ENCODE measurements at regions not wholly inside any gene's neighbourhood (a gene's known extent, or its start where the extent isn't known, plus 50 kb on each side); places are given as distances from the start of the nearest gene placed in this dataset.

DNA sequence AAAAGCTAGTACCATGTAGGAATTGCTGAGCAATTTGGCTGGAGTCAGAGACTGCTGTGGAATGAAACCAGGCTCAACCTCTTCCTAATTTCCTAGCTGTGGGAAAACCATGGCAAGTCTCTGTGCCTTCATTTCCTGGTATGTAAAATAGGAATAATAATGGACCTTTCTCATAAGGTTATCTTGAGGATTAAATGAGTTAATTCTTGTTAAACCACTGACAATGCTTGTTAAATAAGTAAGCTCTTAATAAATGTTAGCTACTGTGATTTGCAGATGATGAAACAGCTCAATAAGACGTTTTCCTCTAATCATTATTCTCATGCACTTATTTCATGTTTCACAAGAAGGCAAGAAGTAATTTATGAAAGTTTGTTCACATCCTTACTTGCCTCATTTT lies 346.7 kb downstream of the RND3 start:
- DNase-seq (ENCODE audit: low spot score) (no peak), FAIRE-seq (no peak)

DNA sequence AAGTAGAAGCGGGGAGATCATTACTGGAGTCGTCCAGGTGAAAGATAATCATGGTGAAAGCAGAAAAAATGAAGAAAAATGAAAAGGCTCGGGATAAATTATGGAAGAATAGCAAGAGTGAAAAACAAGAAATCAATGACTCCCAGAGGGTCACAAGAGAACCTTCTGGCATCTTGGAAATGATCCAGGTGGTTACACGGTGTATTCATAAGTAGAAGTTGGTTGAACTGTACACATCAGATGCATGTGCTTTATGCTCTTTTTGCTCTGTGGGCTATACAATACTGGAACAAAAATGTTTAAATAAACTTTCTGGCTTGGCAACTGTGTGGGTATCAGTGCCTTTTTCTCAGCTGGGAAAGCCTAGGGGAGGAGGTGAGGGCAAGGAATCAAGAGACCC lies 348.9 kb downstream of the RND3 start:
- FAIRE-seq = no peak

DNA sequence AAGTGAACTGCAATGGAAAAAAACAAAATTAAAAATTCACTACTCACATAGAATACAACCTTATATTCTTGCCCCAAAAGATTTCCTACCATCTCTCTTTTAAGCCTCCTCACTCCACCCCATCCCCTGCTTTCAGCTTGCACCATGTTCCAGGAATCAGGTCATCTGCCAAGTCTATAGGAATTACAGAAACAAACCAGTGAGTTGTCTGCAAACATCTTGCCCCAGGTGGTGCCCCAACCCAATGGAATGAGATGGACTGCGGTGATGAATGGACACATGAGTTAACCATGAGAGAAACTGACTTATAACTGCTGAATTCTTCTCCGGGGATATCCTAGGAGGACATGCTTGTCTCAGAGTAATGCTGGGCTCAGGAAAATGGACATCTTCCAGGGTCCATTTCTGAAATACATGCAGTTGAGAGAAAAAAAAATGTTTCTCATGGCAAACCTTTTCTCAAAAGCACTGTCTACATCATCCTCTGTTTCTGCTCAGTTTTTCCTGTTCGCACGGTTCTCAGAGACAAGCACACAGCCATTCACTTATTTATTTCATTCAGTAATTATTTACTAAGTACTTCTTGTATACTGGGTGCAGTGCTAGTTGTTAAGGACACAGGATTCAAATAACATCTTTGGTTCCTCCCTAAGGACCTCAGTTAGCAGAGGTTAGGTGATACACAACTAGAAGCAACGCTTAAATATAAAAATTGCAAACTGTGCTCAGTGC lies 350.0 kb downstream of the RND3 start:
- no peak for DNase-seq (ENCODE audit: low spot score)
- FAIRE-seq = no peak

More for the DNA sequence above, 348.9 kb downstream of the RND3 start:
- DNase-seq (ENCODE audit: low spot score) = no peak

DNA sequence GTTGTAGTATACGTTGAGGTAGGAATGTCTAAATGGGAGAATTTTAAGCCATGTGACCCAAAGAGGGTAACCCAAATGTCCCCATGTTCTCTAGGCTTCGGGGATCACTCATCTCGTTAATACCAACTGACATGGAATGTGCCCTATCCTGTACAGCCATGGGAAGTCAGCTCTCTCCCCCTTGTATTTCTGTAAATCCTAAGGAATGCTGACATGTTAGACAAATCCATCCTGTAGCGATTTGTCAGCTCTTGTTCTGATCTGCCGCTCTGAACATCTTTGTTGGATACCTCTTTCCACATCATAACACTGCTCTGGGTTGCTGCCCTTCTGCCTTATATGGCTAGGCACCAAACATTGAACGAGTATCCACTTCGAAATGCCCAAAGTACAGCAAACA lies 350.6 kb downstream of the RND3 start:
- FAIRE-seq (no peak), DNase-seq (ENCODE audit: low spot score) (no peak)

DNA sequence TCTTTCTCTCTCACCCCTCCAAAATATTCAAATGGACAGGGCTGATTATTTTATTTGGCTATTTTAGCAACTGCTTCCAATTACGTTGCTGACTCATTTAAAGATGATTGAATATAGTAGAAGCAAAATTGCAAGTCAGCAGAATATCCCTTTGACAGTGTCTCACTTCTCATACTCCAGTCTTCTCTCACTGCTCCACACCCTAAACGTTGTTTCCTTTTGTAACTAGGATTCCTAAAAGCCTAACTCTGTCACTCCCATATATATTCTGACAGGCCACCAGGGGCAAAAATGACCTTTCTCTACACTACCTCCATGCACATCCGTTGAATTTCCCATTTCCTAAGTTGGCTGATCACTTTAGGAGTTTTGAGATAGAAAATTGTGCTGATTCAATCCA lies 351.1 kb downstream of the RND3 start:
- no peak for FAIRE-seq
- no peak for DNase-seq (ENCODE audit: low spot score)

DNA sequence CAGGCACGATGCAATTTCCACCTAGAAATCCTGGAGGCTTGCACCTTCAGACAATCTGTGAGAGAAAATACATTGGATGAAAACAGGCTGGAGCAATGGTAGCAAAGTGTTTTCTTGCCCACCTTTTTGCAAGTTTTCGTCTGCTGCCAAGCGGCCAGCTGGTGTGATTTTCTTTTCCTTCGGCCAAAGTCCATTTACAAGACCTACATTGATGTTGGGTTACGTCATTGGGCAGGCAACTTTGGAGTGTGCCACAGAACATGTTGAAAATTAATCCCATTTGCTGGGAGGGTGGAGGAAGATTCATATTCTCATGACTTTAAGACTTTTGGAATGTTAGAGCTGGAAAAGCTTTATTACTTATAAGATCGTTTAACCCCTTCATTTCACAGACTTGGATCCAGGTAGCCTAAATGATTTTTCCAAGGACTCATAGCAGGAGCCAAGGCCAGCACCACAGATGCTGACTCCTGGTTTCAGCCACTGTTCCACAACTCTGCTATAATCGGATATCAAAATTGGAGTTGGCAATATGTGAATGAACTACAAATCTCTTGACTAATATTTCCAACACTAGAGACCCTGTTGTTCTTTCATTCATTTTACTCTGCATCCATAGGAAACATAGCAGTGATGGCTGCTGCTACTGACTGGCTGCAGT lies 352.1 kb downstream of the RND3 start:
- FAIRE-seq = peak; percentile 86
- peak; percentile 82 for DNase-seq (ENCODE audit: low spot score)

DNA sequence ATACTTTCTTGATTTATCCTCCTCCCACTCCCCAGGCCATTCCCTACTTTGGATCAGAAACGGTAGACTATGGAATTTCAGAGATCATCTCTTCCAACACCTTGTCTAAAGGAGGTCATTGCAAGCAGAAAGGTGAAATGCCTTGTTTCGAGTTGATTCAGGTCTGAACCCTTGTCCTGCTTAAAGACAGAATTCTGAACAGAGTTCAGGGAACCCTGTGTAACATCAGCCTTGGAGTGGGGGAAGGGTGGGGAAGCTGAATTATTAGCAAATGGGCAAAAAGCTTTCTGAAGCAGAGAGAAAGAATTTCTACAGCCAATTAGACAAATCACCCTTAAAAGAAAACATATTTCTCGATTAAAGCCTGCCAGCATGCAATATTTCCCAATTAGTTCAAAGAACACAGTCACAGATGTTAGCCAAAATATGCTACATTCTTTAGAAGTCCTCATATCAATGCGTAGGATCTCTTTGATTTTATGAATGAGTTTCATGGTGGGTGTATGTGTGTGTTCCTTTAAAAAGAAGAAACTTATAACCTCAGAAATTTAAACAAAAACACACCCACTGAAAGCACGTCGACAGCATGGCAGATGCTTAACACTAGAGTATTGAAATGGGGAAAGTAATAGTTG lies 353.1 kb downstream of the RND3 start:
- FAIRE-seq (no peak), DNase-seq (ENCODE audit: low spot score) (no peak)

DNA sequence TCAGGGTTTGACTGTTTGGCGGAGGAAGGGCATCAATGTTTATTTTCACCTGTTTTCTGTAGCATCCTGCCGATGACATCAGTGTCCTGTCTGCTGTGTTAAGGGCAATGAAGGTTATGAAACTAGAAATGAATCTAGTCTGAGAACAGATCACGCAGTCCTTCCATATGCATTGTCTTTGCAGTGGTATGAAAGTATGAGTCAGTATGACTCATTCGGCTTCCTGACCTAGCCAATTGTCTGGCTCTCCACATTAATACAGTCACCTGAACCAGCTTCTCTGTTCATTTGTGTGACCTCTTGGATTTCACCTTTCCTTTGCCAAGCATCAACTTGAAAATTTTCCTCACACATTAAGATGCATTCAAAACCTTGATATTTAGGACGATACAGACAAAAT lies 353.8 kb downstream of the RND3 start:
- peak; percentile 100 for DNase-seq (ENCODE audit: low spot score)
- FAIRE-seq = peak; percentile 98

DNA sequence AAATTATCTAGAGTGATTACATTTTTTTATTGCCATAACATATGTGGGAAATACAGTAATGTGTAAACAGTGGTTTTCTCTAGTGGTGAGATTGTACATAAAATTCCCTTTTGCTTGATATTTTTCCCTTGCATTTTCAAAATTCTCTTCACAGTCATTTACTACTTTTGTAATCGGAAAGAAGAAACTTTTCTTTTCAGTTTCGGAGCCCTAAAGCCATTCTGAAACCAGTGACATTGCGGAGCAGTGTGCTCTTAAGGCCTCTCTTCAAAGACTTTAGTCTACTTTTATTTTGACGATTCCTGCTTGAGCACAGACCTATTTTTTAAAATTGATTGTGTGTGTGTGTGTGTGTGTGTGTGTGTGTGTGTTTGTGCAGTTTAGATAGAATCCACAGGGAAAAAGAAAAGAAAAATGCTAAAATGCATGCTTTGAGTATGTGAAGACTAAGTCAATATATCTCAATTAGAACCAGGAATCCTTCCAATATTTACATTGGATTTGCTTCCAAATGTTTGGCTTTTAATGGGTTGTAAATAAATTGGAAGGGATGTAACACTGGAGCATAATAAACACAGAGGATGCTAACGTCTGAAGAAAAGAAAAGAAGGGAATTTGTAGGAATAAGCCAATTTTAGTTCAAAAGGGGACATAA lies 357.4 kb downstream of the RND3 start:
- FAIRE-seq = no peak
- DNase-seq (ENCODE audit: low spot score) = no peak

DNA sequence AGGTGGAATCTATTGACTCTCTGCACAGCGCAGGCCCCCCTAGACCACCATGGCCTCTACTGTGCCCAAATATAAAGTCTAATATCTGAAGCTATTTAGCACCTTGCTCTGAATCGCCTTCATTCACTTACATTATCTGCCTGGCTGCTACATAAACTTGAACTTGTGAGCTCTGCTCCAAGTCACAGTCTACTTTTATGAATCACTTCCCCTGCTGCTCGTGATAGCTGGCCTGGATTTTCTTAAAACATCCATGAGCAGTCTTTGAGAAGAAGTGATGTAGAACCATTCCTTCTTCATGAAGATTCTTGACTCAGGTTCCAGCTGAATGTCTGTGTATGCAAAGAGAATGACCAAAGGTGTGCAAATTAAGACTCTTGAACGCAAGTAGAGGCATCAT lies 359.5 kb downstream of the RND3 start:
- DNase-seq (ENCODE audit: low spot score) (peak; percentile 63), FAIRE-seq (peak; percentile 70)

DNA sequence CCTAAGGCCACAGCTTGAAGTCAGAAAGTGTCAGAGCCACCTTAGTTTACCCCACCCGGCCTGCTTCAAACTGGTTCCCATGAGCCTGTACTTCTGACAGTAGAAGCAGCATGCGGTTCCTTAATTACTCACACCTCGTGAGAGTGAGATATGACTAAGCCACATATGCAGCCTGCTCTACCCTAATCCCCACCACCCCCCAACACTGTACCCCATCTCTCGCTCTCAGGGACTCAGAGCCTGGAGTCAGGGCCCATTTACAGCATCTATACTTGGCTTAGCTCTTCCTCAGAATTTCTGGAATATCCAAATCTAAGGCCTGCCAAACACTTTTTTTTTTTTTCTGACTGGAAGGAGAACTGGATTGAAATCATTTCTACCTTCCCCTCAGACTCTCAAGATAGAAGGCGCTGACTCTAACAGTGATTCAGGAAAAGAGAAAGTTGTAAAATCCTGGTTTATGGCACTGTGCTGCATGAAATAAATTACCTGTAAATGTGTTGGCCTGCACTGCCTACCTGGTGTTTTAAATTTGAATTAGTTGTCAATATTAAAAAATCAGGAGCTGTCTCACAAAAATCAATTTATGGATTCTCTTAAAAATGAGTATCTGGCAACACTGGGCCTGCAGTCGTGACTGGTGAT lies 360.0 kb downstream of the RND3 start:
- FAIRE-seq (no peak), DNase-seq (ENCODE audit: low spot score) (no peak)

DNA sequence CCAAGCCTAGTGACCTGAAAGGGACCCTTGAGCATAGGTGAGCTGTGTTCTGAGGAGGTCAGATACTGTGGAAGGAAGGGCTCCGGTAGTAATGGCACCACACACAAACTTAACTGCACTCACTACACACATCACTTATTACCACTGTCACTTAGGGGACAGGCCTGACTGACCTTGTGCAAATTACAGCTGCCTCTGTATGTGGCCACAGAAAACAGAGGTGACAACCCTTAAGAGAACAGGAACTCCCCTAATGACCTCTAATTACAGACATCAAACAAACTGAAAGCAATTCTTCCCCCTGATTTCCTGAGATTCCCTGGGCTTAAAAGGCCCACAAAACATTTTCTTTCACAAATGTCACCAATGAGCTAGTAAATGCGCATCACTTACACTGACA lies 360.6 kb downstream of the RND3 start:
- no peak for DNase-seq (ENCODE audit: low spot score)
- FAIRE-seq = no peak

DNA sequence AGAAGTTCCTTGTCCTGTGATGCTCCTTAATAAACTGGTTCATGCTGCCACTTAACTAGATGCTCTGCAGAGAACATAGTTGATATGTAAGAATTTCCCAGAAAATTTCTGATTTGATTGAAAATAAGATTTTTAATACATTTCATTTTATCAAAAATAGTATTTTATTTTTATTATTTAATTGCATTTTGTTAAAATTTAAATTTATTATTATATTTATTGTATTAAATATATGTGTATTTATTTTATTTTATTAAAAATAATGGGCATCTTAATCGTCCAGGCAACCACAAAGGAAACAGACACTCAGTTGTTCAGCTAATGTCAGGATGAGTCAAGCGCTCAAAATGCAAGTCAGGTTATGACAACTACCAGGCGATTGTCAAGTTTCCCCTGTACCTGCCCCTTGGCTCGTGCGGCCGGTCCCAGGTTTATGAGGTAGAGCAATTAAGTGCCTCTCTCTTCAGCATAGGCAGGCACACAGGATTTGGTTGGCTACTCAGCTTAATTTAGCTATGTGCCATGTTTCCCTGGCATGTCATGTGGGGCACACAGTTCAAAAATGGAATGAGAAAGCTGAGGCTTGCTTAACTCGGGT lies 361.2 kb downstream of the RND3 start:
- peak; percentile 93 for DNase-seq (ENCODE audit: low spot score)
- FAIRE-seq = no peak

DNA sequence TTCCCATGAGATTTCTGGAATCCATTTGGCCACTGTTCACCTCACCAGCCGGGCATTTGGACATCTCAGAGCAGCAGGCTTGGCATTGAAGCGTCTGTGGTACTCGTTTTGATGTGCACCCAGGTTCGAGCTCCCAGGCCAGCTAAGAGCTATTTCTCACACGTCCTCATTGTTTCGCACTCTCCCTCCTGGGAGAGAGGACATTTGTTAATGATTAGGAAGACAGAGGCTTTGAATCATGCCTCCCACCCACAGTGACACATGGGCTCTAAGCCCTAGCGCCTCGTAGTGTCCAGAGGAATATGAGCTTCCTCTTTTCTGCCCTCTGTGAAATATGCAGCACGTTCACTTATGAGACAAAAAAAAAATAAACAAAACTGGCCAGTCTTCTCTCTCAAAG lies 361.8 kb downstream of the RND3 start:
- DNase-seq (ENCODE audit: low spot score) = peak; percentile 97

DNA sequence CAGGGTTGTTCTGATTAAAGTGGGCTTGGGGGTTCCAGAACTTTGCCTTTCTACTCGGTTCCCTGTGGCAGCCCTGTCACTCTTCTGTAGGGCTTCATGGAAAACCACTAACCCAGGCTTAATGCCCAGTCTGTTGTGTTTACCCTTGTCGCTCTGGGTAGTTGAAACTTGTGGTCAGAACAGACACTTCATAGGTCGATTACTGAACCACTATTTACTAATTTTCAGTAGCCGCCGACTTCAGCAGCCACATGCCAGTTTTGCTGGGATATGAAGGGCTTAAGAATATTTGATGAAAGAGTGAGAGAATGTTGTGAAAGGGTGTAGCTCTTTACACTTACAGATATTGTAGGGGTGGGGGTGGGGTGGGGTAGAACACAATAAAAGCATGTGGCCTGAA lies 362.3 kb downstream of the RND3 start:
- FAIRE-seq (peak; percentile 60), DNase-seq (ENCODE audit: low spot score) (peak; percentile 75)

More for the DNA sequence above, 361.8 kb downstream of the RND3 start:
- FAIRE-seq = peak; percentile 96

DNA sequence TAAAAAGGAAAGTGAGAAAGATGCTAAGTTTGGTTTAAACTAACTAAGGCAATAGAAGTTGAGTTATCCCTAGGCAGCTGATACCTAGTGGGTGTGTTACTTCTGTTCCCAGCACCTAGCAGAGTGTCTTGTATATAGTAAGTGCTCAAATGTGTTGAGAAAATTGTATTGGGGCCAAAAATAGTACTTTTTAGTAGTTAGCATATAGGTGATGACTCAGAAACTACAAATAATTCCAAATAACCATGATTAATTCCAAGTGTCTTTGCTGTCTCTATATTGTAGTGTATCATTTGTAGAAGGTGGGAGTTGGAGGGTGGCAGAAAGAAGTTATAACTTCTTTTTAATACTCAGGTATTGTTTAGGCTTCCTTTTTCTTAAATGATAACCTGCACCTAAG lies 362.7 kb downstream of the RND3 start:
- DNase-seq (ENCODE audit: low spot score) = no peak
- no peak for FAIRE-seq

DNA sequence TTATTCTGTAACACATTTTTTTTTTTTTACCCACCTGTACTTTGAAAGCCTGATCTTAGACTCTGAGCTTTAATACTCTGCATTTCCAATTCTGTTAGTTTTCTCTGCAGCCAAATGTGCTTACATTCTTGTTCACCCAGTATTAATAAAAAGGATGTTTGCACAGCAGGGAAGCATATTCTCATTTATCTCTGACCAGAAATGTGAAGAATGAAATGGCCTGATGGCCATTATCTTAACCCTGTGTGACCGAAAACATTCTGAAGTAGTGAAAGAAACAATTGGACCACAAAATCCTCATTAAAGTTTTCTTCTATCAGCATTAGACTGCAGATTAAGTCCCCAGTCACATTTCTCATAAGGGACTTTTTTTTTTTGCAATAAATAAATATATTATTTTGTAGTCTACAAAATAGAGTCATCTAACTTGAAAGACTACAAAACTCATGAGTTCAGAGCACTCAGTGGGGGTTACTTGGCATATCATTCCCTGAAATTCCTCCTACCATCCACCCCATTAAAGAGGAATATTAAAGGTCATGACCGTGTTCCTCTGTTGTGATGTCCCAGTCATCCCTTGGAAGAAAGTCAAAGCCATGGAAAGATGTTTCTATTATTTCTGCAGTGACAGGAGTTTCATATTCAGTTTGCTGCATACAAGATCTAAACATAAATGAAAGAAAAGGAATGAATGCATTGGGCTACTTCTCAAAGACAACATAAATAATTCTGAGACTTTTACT lies 364.4 kb downstream of the RND3 start:
- FAIRE-seq = peak; percentile 40
- DNase-seq (ENCODE audit: low spot score) = no peak

DNA sequence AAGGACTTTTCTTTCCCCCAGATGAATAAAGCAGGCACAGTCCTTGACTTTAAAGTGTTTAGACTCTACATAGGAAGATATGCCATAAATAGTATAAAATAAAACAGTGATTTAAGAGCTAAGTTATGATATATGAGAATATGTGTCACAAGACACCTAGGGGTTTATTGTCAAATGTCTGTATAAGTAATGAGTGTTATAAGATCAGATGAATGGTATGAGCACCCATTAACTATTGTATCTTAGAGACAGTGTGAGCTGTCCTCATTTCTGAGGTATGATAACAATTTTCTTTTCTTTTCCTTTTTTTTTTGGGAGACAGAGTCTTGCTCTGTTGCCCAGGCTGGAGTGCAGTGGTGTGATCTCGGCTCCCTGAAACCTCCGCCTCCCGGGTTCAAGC lies 365.3 kb downstream of the RND3 start:
- no peak for DNase-seq (ENCODE audit: low spot score)
- no peak for FAIRE-seq

DNA sequence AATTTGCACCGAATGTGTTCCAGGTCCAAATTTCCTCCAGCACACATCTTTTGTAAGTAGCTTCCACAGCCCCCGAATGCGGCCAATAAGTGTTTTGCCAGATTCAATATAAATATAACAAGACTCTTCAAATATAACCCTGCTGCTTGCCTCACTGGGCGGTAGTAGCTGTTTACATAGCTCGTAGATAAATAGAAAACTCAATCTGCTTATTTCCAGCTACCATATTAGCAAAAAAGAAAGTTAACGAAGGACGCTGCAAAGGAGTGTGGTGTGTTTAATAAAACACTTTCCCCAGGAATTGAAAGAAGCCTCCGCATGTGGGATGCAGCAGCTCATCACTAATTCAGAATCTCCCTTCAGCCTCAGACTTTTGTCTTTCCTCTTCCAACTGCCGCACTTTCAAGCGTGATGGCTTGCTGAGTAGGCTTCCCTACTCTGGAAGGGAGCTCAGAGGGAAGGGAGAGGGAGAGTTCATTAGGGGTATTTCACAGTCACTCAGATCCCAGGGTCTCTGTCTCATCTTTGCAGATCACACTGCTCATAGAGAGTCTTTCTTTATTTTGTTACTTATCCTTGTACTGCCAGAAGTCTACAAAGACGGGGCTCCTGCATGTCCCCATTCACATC lies 367.0 kb downstream of the RND3 start:
- FAIRE-seq (no peak), DNase-seq (ENCODE audit: low spot score) (no peak)

DNA sequence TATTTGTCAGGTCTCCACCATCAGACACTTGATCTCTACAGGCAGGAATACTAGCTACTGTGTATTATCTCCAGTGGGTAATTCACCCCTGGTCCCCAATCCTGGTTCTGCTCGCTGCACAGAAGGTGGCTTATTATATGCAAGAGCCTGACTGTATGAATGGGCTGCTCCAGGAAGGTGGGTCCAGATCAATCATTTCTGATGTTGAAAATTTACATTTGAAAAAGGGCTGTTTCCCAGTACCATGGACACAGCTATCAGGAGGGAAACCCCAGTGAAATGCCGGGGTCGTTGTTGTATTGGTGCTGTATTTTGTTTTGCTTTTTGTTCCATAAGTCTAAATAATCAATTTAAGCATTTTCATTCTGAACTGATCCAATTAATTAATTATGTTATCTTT lies 367.6 kb downstream of the RND3 start:
- DNase-seq (ENCODE audit: low spot score) = no peak
- no peak for FAIRE-seq
